ENCODE measurements at regions not wholly inside any gene's neighbourhood (a gene's known extent, or its start where the extent isn't known, plus 50 kb on each side); places are given as distances from the start of the nearest gene placed in this dataset.

DNA sequence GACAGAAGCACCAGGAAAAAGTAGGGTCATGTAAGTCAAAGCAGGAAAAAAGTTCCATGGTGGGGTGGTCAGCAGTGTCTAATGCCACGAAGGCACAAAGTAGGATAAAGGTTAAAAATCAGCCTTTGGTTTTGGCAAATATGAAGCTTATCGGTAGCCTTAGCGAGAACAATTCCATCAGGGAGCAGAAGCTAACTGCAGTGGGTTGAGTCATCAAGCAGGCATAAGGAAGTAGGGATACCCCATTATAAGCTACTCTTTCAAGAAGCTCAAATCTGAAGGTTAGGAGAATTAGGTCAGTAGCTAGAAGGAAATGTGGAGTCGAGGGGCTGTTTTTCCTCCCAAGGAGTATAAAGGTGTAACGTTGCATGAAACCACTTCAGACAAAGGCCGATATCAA, 57.5 kb upstream of the USPL1 start:
- CTCF ChIA-PET = interaction anchor here (0.6 kb wide), 1 partner anchor 614 kb away, joined by 4 read pairs; no protein-coding TSS in a partner anchor
- POLR2A ChIA-PET = interaction anchor here (0.6 kb wide), 1 partner anchor 142 kb away, joined by 3 read pairs; no protein-coding TSS in a partner anchor
- TF ChIP-seq SP1 (IDR thresholded peaks at IDR 0.05) (no peak), LEF1 (IDR thresholded peaks at IDR 0.05; ENCODE audit: borderline replicate concordance) (no peak), FOXM1 (IDR thresholded peaks at IDR 0.05; ENCODE audit: borderline replicate concordance) (no peak), HDGF (IDR thresholded peaks at IDR 0.05; ENCODE audit: borderline replicate concordance) (no peak), BHLHE40 (IDR thresholded peaks at IDR 0.05; ENCODE audit: borderline replicate concordance) (no peak), ZNF384 (IDR thresholded peaks at IDR 0.05) (no peak), SUZ12 (IDR thresholded peaks at IDR 0.05) (no peak), CTBP1 (IDR thresholded peaks at IDR 0.05; ENCODE audit: borderline replicate concordance) (no peak), FOXK2 (IDR thresholded peaks at IDR 0.05) (no peak), TARDBP (IDR thresholded peaks at IDR 0.05) (no peak), ELF4 (IDR thresholded peaks at IDR 0.05) (no peak), ARNT (IDR thresholded peaks at IDR 0.05) (no peak), NFRKB (IDR thresholded peaks at IDR 0.05) (no peak), FOXA1 (IDR thresholded peaks at IDR 0.05) (no peak), L3MBTL2 (conservative IDR thresholded peaks at IDR 0.05) (no peak)
- TF ChIP-seq, protein P1, sequence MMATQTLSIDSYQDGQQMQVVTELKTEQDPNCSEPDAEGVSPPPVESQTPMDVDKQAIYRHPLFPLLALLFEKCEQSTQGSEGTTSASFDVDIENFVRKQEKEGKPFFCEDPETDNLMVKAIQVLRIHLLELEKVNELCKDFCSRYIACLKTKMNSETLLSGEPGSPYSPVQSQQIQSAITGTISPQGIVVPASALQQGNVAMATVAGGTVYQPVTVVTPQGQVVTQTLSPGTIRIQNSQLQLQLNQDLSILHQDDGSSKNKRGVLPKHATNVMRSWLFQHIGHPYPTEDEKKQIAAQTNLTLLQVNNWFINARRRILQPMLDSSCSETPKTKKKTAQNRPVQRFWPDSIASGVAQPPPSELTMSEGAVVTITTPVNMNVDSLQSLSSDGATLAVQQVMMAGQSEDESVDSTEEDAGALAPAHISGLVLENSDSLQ (IDR thresholded peaks at IDR 0.05) = no peak
- DNase-seq (ENCODE audit: extremely low spot score) = no peak

DNA sequence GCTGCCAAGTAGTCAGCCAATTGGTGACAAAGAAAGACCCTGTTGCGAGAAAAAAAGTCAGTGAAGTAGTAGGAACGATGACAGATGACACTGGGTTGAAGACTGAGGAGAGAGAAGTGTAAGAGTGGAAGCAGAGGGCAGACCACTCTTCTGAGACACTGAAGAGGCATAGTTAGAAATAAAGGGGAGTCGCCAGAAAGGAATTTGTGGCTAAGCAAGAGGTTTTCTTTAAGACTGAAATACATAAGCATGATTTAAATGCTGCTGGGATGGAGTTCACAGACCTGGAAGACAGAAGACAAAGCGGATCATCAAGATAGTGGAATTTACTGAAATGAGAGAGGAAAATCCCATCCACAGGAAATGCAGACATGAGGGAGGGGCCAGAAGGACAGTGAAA, 56.2 kb upstream of the USPL1 start:
- ChIA-PET CTCF (no interaction called here), POLR2A (no interaction called here)
- no peak for DNase-seq (ENCODE audit: extremely low spot score)
- TF ChIP-seq ZNF384 (IDR thresholded peaks at IDR 0.05) (no peak), FOXM1 (IDR thresholded peaks at IDR 0.05; ENCODE audit: borderline replicate concordance) (no peak), SUZ12 (IDR thresholded peaks at IDR 0.05) (no peak), ARNT (IDR thresholded peaks at IDR 0.05) (no peak), TARDBP (IDR thresholded peaks at IDR 0.05) (no peak), ELF4 (IDR thresholded peaks at IDR 0.05) (no peak), NFRKB (IDR thresholded peaks at IDR 0.05) (no peak), HDGF (IDR thresholded peaks at IDR 0.05; ENCODE audit: borderline replicate concordance) (no peak), FOXA1 (IDR thresholded peaks at IDR 0.05) (no peak), SP1 (IDR thresholded peaks at IDR 0.05) (no peak), BHLHE40 (IDR thresholded peaks at IDR 0.05; ENCODE audit: borderline replicate concordance) (no peak), FOXK2 (IDR thresholded peaks at IDR 0.05) (no peak), L3MBTL2 (conservative IDR thresholded peaks at IDR 0.05) (no peak)

DNA sequence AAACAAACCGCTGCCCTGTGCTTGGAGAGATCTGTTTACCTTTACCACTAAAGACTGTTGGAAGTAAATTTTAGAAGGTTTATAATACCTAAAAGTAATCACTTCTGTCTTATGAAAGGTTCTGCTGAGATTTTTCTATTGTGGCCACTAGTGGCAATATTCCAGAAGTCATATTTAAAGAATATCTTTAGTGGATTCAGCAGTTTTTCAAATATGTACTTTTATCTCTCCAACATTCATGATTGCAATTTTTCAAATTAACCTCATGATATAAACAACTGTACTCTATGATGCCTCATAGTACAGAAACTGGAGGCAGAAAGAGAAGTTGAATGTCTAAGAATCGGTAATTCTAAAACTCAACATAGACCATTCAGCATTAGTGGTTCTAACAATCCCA, 53.2 kb upstream of the USPL1 start:
- TF ChIP-seq ARNT (IDR thresholded peaks at IDR 0.05) (no peak), L3MBTL2 (conservative IDR thresholded peaks at IDR 0.05) (no peak), FOXK2 (IDR thresholded peaks at IDR 0.05) (no peak), ZNF384 (IDR thresholded peaks at IDR 0.05) (no peak), HDGF (IDR thresholded peaks at IDR 0.05; ENCODE audit: borderline replicate concordance) (no peak), TARDBP (IDR thresholded peaks at IDR 0.05) (no peak), CTBP1 (IDR thresholded peaks at IDR 0.05; ENCODE audit: borderline replicate concordance) (no peak), NFRKB (IDR thresholded peaks at IDR 0.05) (no peak), FOXM1 (IDR thresholded peaks at IDR 0.05; ENCODE audit: borderline replicate concordance) (no peak), FOXA1 (IDR thresholded peaks at IDR 0.05) (no peak), BHLHE40 (IDR thresholded peaks at IDR 0.05; ENCODE audit: borderline replicate concordance) (no peak), SUZ12 (IDR thresholded peaks at IDR 0.05) (no peak), SP1 (IDR thresholded peaks at IDR 0.05) (no peak), ELF4 (IDR thresholded peaks at IDR 0.05) (no peak)
- TF ChIP-seq, protein P1 (IDR thresholded peaks at IDR 0.05) = no peak
- CTCF ChIA-PET = no interaction called here
- no peak for DNase-seq (ENCODE audit: extremely low spot score)
- POLR2A ChIA-PET = no interaction called here

DNA sequence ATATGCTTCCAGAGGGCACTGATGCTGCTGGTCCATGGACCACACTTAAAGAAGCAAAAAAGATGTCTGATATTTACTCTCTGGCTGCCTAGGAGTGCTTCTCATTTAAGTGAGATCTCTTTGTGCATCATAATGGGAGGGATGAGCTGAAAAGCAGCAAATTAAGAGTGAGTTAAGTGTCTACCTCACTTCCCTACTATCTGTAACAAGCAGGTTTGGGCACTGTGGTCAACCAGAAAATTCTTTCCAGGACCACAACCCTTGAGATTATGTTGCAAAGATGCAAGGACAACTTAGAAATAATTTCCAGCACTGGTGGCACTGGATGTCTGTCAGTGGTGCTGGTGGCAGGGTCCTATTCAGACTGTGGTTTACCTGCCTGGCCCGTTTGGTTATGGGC, 52.1 kb upstream of the USPL1 start:
- ChIA-PET CTCF (no interaction called here), POLR2A (no interaction called here)
- no peak for DNase-seq (ENCODE audit: extremely low spot score)
- TF ChIP-seq ZNF384 (IDR thresholded peaks at IDR 0.05) (no peak), FOXK2 (IDR thresholded peaks at IDR 0.05) (no peak), ELF4 (IDR thresholded peaks at IDR 0.05) (no peak), HDGF (IDR thresholded peaks at IDR 0.05; ENCODE audit: borderline replicate concordance) (no peak), L3MBTL2 (conservative IDR thresholded peaks at IDR 0.05) (no peak), FOXA1 (IDR thresholded peaks at IDR 0.05) (no peak), SP1 (IDR thresholded peaks at IDR 0.05) (no peak), BHLHE40 (IDR thresholded peaks at IDR 0.05; ENCODE audit: borderline replicate concordance) (no peak), ARNT (IDR thresholded peaks at IDR 0.05) (no peak), TARDBP (IDR thresholded peaks at IDR 0.05) (no peak)

DNA sequence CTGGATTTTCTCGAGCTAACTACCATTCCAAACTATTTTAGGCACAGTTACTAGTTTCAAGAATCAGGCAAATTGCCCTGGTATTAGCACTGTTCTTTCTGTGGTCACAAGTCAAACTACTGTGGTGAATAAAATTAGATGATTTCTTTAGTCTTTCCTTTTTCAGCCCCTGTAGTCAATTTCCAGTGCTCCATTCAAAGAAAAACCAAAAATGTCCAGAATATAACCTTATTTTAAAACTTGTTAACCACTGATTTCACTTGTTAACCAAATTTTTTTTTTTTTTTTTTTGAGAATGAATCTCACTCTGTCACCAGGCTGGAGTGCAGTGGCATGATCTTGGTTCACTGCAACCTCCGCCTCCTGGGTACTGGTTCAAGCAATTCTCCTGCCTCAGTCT, 50.6 kb upstream of the USPL1 start:
- ChIA-PET POLR2A (interaction anchor here (0.7 kb wide), 1 partner anchor 172 kb away, joined by 4 read pairs; no protein-coding TSS in a partner anchor), CTCF (no interaction called here)
- no peak for TF ChIP-seq SP1 (IDR thresholded peaks at IDR 0.05)
- TF ChIP-seq BHLHE40 (IDR thresholded peaks at IDR 0.05; ENCODE audit: borderline replicate concordance) = no peak
- no peak for TF ChIP-seq CTBP1 (IDR thresholded peaks at IDR 0.05; ENCODE audit: borderline replicate concordance)
- no peak for TF ChIP-seq TARDBP (IDR thresholded peaks at IDR 0.05)
- TF ChIP-seq HDGF (IDR thresholded peaks at IDR 0.05; ENCODE audit: borderline replicate concordance) = no peak
- TF ChIP-seq FOXA1 (IDR thresholded peaks at IDR 0.05) = no peak
- TF ChIP-seq ZNF384 (IDR thresholded peaks at IDR 0.05) = no peak
- TF ChIP-seq FOXK2 (IDR thresholded peaks at IDR 0.05) = no peak
- TF ChIP-seq, protein P1 (IDR thresholded peaks at IDR 0.05) = no peak
- no peak for TF ChIP-seq NFRKB (IDR thresholded peaks at IDR 0.05)
- no peak for TF ChIP-seq L3MBTL2 (conservative IDR thresholded peaks at IDR 0.05)
- TF ChIP-seq ELF4 (IDR thresholded peaks at IDR 0.05) = no peak
- TF ChIP-seq SUZ12 (IDR thresholded peaks at IDR 0.05) = no peak
- no peak for TF ChIP-seq ARNT (IDR thresholded peaks at IDR 0.05)
- no peak for TF ChIP-seq LEF1 (IDR thresholded peaks at IDR 0.05; ENCODE audit: borderline replicate concordance)
- no peak for DNase-seq (ENCODE audit: extremely low spot score)

All from HEK293T (cell line).